PC-9 (cell line): ENCODE measurements at regions not wholly inside any gene's neighbourhood (a gene's known extent, or its start where the extent isn't known, plus 50 kb on each side); places are given as distances from the start of the nearest gene placed in this dataset.
"Not testable (repeated sequence)": the region's sequence is repeated elsewhere in the genome, so short reads cannot be mapped to it uniquely, and the experiment has no call there.

ENCODE experiments used
- EZH2 ChIP-seq: fragments of 200-600 bp; sonication (generic); IDR thresholded peaks from 2 replicates; pipeline ENCODE4 v1.8.0; 2017; ENCODE audit warnings: antibody characterized with exemption, low read depth
- TF ChIP-seq, protein P1 (sequence below): fragments of 200-600 bp; sonication (generic); conservative IDR thresholded peaks from 2 replicates; pipeline ENCODE4 v1.6.1; 2017; ENCODE audit warnings: mixed run types, antibody characterized with exemption, mild to moderate bottlenecking, moderate library complexity

DNA sequence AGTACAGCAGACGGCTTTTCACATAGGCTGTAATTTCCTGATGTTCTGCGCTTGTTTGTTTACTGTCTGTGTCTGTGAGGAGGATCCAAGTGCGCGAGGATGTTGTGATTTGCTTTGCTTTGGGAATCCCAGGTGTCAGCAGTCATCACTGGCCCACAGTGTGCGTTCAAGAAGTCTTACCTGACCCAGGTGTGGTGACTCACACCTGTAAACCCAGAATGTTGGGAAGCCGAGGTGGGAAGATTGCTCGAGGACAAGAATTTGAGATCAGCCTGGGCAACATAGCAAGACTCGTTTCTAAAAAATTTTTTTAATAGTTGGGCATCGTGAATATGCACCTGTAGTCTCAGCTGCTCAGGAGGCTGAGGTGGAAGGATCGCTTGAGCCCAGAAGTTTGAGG is 110.7 kb downstream of the CRLF3 start:
- TF ChIP-seq, protein P1, sequence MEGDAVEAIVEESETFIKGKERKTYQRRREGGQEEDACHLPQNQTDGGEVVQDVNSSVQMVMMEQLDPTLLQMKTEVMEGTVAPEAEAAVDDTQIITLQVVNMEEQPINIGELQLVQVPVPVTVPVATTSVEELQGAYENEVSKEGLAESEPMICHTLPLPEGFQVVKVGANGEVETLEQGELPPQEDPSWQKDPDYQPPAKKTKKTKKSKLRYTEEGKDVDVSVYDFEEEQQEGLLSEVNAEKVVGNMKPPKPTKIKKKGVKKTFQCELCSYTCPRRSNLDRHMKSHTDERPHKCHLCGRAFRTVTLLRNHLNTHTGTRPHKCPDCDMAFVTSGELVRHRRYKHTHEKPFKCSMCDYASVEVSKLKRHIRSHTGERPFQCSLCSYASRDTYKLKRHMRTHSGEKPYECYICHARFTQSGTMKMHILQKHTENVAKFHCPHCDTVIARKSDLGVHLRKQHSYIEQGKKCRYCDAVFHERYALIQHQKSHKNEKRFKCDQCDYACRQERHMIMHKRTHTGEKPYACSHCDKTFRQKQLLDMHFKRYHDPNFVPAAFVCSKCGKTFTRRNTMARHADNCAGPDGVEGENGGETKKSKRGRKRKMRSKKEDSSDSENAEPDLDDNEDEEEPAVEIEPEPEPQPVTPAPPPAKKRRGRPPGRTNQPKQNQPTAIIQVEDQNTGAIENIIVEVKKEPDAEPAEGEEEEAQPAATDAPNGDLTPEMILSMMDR: not testable (repeated sequence)
- TF ChIP-seq EZH2: not testable (repeated sequence)
